MM.1S (cell line): ENCODE measurements at regions not wholly inside any gene's neighbourhood (a gene's known extent, or its start where the extent isn't known, plus 50 kb on each side); places are given as distances from the start of the nearest gene placed in this dataset.

Source experiments
- DNase-seq: peaks from one replicate; pipeline ENCODE4 v3.0.0-alpha.2; 2015
- H2AFZ ChIP-seq: fragments of 300-600 bp; sonication (generic); 2 replicates; pipeline ENCODE4 v1.6.0; 2016; ENCODE audit warnings: antibody characterized with exemption, low read length
- H3F3A ChIP-seq: fragments of 300-600 bp; sonication (generic); 2 replicates; pipeline ENCODE4 v1.6.1; 2016; ENCODE audit warnings: mild to moderate bottlenecking, antibody characterized with exemption, low read length, moderate library complexity, mixed read lengths; ENCODE audit not compliant: insufficient read depth
- H3K27ac ChIP-seq: fragments of 300-600 bp; sonication (generic); 2 replicates; pipeline ENCODE4 v1.5.1; 2016; ENCODE audit warnings: mild to moderate bottlenecking, low read length
- H3K27me3 ChIP-seq: fragments of 300-600 bp; sonication (generic); replicated peaks from 2 replicates; pipeline ENCODE4 v1.6.0; 2016; ENCODE audit warnings: low read length; ENCODE audit not compliant: insufficient read depth
- H3K36me3 ChIP-seq: fragments of 300-600 bp; sonication (generic); replicated peaks from 2 replicates; pipeline ENCODE4 v1.6.1; 2016; ENCODE audit warnings: mild to moderate bottlenecking, low read length, mixed read lengths; ENCODE audit not compliant: insufficient read depth
- H3K4me1 ChIP-seq: fragments of 300-600 bp; sonication (generic); 2 replicates; pipeline ENCODE4 v1.6.1; 2016; ENCODE audit warnings: low read length, mixed read lengths
- H3K4me2 ChIP-seq: fragments of 300-600 bp; sonication (generic); 2 replicates; pipeline ENCODE4 v1.6.0; 2016; ENCODE audit warnings: low read depth, low read length
- H3K4me3 ChIP-seq: fragments of 300-600 bp; sonication (generic); 2 replicates; pipeline ENCODE4 v1.5.1; 2016; ENCODE audit warnings: low read length, mixed read lengths
- H3K79me2 ChIP-seq: fragments of 300-600 bp; sonication (generic); 2 replicates; pipeline ENCODE4 v1.6.1; 2016; ENCODE audit warnings: mixed run types, low read length, mixed read lengths
- H3K9ac ChIP-seq: fragments of 300-600 bp; sonication (generic); 2 replicates; pipeline ENCODE4 v1.6.1; 2016; ENCODE audit warnings: low read length, mixed read lengths
- H3K9me2 ChIP-seq: fragments of 300-600 bp; sonication (generic); replicated peaks from 2 replicates; pipeline ENCODE4 v1.6.1; 2016; ENCODE audit warnings: mild to moderate bottlenecking, low read length, mixed read lengths; ENCODE audit not compliant: insufficient read depth
- H3K9me3 ChIP-seq: fragments of 300-600 bp; sonication (generic); replicated peaks from 2 replicates; pipeline ENCODE4 v1.6.1; 2016; ENCODE audit warnings: mild to moderate bottlenecking, low read length, mixed read lengths; ENCODE audit not compliant: insufficient read depth
- H4K20me1 ChIP-seq: fragments of 300-600 bp; sonication (generic); 2 replicates; pipeline ENCODE4 v1.6.1; 2016; ENCODE audit warnings: mild to moderate bottlenecking, low read length, moderate library complexity, mixed read lengths; ENCODE audit not compliant: insufficient read depth
- EZH2 ChIP-seq: fragments of 300-600 bp; sonication (generic); optimal IDR thresholded peaks from 2 replicates; pipeline ENCODE3; 2017; ENCODE audit warnings: low read depth, mild to moderate bottlenecking, antibody characterized with exemption, low read length, mixed read lengths
- EZH2phosphoT487 ChIP-seq: fragments of 300-600 bp; sonication (generic); IDR thresholded peaks from 2 replicates; pipeline ENCODE4 v1.6.1; 2018; ENCODE audit warnings: antibody characterized with exemption, low read length
- TF ChIP-seq, protein P1 (sequence below): fragments of 300-600 bp; sonication (generic); IDR thresholded peaks from 2 replicates; pipeline ENCODE4 v1.5.1; 2016; ENCODE audit warnings: antibody characterized with exemption, low read length, mixed read lengths

DNA sequence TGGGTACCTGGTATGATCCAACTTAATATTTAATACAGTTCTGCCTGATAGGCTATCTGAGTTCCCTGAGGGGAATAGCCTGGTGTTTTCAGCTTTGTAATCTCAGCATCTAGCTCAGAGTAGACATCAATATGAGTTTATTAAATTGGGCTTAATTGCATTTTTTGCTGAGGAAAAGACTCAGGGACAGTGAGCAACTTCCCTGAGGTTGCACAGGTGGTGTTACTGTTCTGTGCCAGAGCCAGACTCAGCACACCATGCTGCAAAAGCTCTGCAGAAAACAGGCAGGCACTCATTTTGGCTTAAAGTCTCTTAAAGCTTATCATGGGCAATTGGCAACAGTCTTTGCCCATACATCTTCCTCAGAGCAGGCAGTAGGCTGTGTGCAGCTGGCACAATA is 90.5 kb upstream of the JUN start:
- peak overlapping the region; percentile 64 for H3K27ac ChIP-seq
- H3K79me2 ChIP-seq = no peaks in the 10 kb centered on the region
- TF ChIP-seq EZH2phosphoT487 (no peak), EZH2 (no peak)
- TF ChIP-seq, protein P1, sequence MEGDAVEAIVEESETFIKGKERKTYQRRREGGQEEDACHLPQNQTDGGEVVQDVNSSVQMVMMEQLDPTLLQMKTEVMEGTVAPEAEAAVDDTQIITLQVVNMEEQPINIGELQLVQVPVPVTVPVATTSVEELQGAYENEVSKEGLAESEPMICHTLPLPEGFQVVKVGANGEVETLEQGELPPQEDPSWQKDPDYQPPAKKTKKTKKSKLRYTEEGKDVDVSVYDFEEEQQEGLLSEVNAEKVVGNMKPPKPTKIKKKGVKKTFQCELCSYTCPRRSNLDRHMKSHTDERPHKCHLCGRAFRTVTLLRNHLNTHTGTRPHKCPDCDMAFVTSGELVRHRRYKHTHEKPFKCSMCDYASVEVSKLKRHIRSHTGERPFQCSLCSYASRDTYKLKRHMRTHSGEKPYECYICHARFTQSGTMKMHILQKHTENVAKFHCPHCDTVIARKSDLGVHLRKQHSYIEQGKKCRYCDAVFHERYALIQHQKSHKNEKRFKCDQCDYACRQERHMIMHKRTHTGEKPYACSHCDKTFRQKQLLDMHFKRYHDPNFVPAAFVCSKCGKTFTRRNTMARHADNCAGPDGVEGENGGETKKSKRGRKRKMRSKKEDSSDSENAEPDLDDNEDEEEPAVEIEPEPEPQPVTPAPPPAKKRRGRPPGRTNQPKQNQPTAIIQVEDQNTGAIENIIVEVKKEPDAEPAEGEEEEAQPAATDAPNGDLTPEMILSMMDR = no peak
- H3K4me1 ChIP-seq = peaks cover 25% of the 10 kb centered on the region
- no peaks in the 10 kb centered on the region for H3K9me3 ChIP-seq
- peak overlapping the region; percentile 9; the same call in 1 of the 2 replicates for H3K4me3 ChIP-seq
- H3K9me2 ChIP-seq = no peaks in the 10 kb centered on the region
- peak overlapping the region; percentile 45 for H2AFZ ChIP-seq
- no peaks in the 10 kb centered on the region for H3K27me3 ChIP-seq
- H3K4me2 ChIP-seq = peak overlapping the region; percentile 80
- H3K36me3 ChIP-seq = no peaks in the 10 kb centered on the region
- H4K20me1 ChIP-seq = no peaks in the 10 kb centered on the region
- peaks cover 17% of the 10 kb centered on the region; the same call in 1 of the 2 replicates for H3F3A ChIP-seq
- DNase-seq = peak; percentile 59
- peak overlapping the region; percentile 24; the same call in 1 of the 2 replicates for H3K9ac ChIP-seq

DNA sequence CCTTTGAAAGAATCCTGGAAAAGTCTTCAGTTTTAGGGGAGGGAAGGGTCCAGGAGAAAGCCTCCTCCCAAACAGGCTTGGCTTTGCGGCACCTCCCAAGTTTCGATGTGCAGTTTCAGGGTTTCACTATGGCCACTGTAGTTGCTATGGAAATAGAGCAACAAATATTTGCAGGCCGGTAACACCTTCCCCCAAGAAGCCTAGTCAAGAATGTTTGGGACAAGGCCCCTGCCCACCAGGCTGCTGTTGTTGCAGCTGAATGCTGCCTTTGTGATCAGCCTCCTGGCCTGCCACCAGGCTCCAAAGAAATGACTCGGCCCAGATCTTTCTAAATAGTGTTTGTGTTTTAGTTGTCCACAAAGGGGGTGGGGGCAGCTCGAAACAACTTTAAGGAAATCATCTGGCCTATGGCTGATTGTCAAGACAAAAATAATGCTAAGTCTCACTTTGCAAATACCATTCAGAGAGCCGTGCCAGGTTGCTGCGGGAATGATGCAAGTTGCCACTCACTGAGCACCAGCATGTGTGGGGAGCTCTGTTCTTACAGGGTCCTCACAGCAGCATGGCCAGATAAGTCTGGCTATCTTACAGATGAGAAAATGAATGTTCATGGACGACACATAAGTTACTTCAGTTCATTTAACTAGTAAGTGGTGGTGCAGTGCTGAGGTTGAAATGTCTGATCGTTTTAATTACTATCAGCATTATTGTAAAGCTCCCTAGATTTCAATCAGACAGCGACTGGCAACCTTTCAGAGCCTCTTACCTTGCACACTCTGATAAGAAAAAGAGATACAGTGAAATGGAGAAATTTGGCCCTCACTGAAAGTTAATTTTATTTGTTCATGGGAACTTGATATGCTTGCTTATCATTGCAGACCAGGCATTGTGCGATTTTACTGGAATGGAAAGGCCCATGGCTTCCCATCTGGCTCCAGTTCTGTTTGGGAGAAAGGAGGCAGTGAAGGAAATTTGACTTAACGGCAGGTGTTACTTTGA is 91.2 kb upstream of the JUN start:
- H2AFZ ChIP-seq = peak overlapping the region; percentile 45
- peak overlapping the region; percentile 80 for H3K4me2 ChIP-seq

GRCh38 chr1:58879464-58879863 is 95.6 kb upstream of the JUN start:
- Histone ChIP-seq H3K27me3 (no peaks in the 10 kb centered on the region), H2AFZ (no peak overlapping the region), H3K9me3 (no peaks in the 10 kb centered on the region), H3F3A (peaks cover 16% of the 10 kb centered on the region), H3K27ac (no peak overlapping the region), H3K4me2 (no peak overlapping the region), H4K20me1 (no peaks in the 10 kb centered on the region), H3K9ac (no peak overlapping the region), H3K79me2 (no peaks in the 10 kb centered on the region), H3K36me3 (no peaks in the 10 kb centered on the region), H3K4me1 (peaks cover 34% of the 10 kb centered on the region), H3K9me2 (no peaks in the 10 kb centered on the region), H3K4me3 (no peak overlapping the region)
- DNase-seq = no peak
- TF ChIP-seq EZH2phosphoT487 (no peak), EZH2 (no peak)
- TF ChIP-seq, protein P1 = no peak

More for the DNA sequence above, 91.2 kb upstream of the JUN start:
- no peaks in the 10 kb centered on the region for H3K79me2 ChIP-seq
- H3K4me3 ChIP-seq = peak overlapping the region; percentile 9; the same call in 1 of the 2 replicates
- TF ChIP-seq EZH2phosphoT487 (no peak), EZH2 (no peak)
- TF ChIP-seq, protein P1 = no peak
- no peaks in the 10 kb centered on the region for H4K20me1 ChIP-seq
- peak overlapping the region; percentile 61 for H3K9ac ChIP-seq
- no peaks in the 10 kb centered on the region for H3K27me3 ChIP-seq
- H3K27ac ChIP-seq = peak overlapping the region; percentile 64
- no peaks in the 10 kb centered on the region for H3K9me2 ChIP-seq
- no peaks in the 10 kb centered on the region for H3K36me3 ChIP-seq
- peaks cover 25% of the 10 kb centered on the region for H3K4me1 ChIP-seq
- peak; percentile 73 for DNase-seq
- H3F3A ChIP-seq = peaks cover 17% of the 10 kb centered on the region; the same call in 1 of the 2 replicates
- H3K9me3 ChIP-seq = no peaks in the 10 kb centered on the region
